Erythroblast (primary cell): ENCODE measurements at regions not wholly inside any gene's neighbourhood (a gene's known extent, or its start where the extent isn't known, plus 50 kb on each side); places are given as distances from the start of the nearest gene placed in this dataset.
"Not testable (repeated sequence)": the region's sequence is repeated elsewhere in the genome, so short reads cannot be mapped to it uniquely, and the experiment has no call there.

Source experiments
- GATA1 ChIP-seq: IDR thresholded peaks from 2 replicates; pipeline ENCODE4 v1.6.1; 2011; ENCODE audit warnings: low read depth, mild to moderate bottlenecking, control low read depth, low read length, moderate library complexity
- POLR2A ChIP-seq: IDR thresholded peaks from 2 replicates; pipeline ENCODE4 v1.6.1; 2011; ENCODE audit warnings: mild to moderate bottlenecking, low read length

DNA sequence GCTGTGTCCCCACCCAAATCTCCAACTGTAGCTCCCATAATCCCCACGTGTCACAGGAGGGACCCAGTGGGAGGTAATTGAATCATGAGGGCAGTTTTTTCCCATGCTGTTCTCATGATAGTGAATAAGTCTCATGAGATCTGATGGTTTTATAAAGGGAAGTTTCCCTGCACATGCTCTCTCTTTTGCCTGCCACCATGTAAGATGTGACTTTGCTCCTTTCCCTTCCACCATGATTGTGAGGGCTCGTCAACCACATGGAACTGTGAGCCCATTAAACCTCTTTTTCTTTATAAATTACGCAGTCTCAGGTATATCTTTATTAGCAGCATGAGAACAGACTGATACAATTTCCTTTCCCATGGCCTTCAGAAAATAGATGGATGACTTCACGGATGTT lies 76.8 kb upstream of the ATP8B1 start:
- not testable (repeated sequence) for TF ChIP-seq POLR2A, GATA1
